Transverse colon (tissue), 4 donors: ENCODE measurements at regions not wholly inside any gene's neighbourhood (a gene's known extent, or its start where the extent isn't known, plus 50 kb on each side); places are given as distances from the start of the nearest gene placed in this dataset.

Source experiments
- DNase-seq: peaks from one replicate; pipeline ENCODE4 v3.0.0-alpha.2; 2019
- H3K27ac ChIP-seq, 4 donors: fragments of 200-600 bp; sonication (generic); 2 replicates each; pipeline ENCODE4 v1.5.1; 2016 to 2018; ENCODE audit warnings: inconsistent platforms in 4 of 4
- H3K27me3 ChIP-seq: fragments of 200-600 bp; sonication (generic); 2 replicates; pipeline ENCODE4 v1.5.1; 2017; ENCODE audit warnings: inconsistent platforms
- H3K36me3 ChIP-seq, 4 donors: fragments of 200-600 bp; sonication (generic); 2 replicates each; pipeline ENCODE4 v1.5.1; 2017 to 2019; ENCODE audit warnings: inconsistent platforms in 4 of 4
- H3K4me1 ChIP-seq, 4 donors: fragments of 200-600 bp; sonication (generic); 2 replicates each; pipeline ENCODE4 v1.5.1; 2017 to 2020; ENCODE audit warnings: inconsistent platforms in 4 of 4
- H3K4me3 ChIP-seq, 4 donors: fragments of 200-600 bp; sonication (generic); 1 replicate in 1 of 4; 2 replicates in 3 of 4; pipeline versions ENCODE4 v1.5.1 to v1.6.1; 2017 to 2019; ENCODE audit warnings: inconsistent platforms in 4 of 4
- H3K9me3 ChIP-seq, 2 donors: fragments of 200-600 bp; sonication (generic); 2 replicates each; pipeline ENCODE4 v1.5.1; 2017 to 2019; ENCODE audit warnings: inconsistent platforms in 2 of 2
- EP300 ChIP-seq: sonication (generic); formaldehyde crosslinking; IDR thresholded peaks from one replicate; pipeline ENCODE4 v1.6.1; 2017; ENCODE audit warnings: antibody characterized with exemption, low read depth
- POLR2A ChIP-seq: fragments of 450-650 bp; IDR thresholded peaks from one replicate; pipeline ENCODE4 v1.6.1; 2016; ENCODE audit warnings: antibody characterized with exemption, mild to moderate bottlenecking, moderate library complexity
- POLR2AphosphoS5 ChIP-seq, 3 donors: sonication (generic); formaldehyde crosslinking; IDR thresholded peaks; one replicate each; pipeline ENCODE4 v1.6.1; 2016; ENCODE audit warnings: antibody characterized with exemption in 3 of 3
- WGBS, 2 donors: methylation state at CpG; one replicate each; pipeline ENCODE4 v1.1.5; 2018; ENCODE audit warnings: low coverage in 1 of 2; 5-methylcytosine and 5-hydroxymethylcytosine counted together
- in situ Hi-C, 4 donors: fragments of 200-750 bp; cut with MboI; loops; one replicate each; pipeline versions ENCODE4 v1.15.0 to v1.15.1; 2017; ENCODE audit warnings: low sequenced_read_pairs in 3 of 4, low pct_ligation_motif_present in 1 of 4, low pct_unique_long_range_greater_than_20kb in 1 of 4
- intact Hi-C: fragments of 100-400 bp; cut with DNase I; formaldehyde crosslinking; loops from one replicate; pipeline ENCODE4 v1.15.1; 2023; ENCODE audit warnings: low total_unique reads
- TF ChIP-seq, protein P1 (sequence below), 5 experiments: fragments of 200-600 bp in 3 of 5; fragments of 450-650 bp in 2 of 5; sonication (generic) in 3 of 5; IDR thresholded peaks; 1 replicate in 2 of 5; 2 replicates in 3 of 5; pipeline ENCODE4 v1.5.1; 2016 to 2017; ENCODE audit warnings: antibody characterized with exemption in 5 of 5, inconsistent platforms in 3 of 5, mild to moderate bottlenecking in 2 of 5, moderate library complexity in 1 of 5

DNA sequence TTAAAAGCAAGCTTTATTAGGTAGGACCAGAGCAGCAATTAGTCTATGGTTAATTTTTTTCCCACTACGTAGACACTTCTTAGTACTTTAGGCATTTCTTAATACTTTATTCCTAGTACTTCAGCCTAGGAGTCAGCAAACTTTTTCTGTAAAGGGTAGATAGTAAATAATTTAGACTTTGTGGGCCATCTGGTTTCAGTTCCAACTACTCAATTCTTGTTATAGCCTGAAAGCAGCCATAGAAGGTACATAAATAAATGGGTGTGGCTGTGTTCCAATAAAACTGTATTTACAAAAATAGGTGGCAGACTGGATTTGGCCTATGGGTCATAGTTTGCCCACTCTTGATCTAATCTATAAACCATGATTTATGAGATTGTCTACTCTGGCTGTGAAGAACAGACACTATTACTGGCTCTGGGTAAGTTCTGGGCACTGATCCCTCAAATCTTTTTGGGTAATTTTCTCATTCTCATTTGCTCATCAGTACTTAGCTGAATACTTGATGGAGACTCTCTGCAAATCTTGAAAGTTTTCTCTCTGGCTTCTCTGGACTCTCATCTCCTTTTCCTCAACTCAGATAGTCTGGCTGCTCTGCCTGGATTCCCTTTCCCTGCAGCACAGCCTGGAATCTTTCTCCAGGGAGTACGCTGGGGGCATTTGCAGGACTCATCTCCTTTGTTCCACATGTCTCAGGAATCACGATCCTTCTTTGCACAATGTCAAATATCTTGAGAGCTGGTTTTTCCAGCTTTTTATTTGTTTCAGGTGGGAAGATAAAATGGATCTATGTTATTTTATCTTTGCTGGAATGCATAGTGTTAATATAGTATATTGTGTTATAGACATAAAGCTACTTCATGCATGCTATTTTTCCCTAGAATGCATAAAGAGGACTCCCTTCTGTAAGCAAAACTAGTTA is 524.8 kb upstream of the TBL1XR1 start:
- peak in 1 of 3 donors; percentile 12 for TF ChIP-seq POLR2AphosphoS5 (IDR thresholded peaks at IDR 0.05)
- TF ChIP-seq, protein P1, sequence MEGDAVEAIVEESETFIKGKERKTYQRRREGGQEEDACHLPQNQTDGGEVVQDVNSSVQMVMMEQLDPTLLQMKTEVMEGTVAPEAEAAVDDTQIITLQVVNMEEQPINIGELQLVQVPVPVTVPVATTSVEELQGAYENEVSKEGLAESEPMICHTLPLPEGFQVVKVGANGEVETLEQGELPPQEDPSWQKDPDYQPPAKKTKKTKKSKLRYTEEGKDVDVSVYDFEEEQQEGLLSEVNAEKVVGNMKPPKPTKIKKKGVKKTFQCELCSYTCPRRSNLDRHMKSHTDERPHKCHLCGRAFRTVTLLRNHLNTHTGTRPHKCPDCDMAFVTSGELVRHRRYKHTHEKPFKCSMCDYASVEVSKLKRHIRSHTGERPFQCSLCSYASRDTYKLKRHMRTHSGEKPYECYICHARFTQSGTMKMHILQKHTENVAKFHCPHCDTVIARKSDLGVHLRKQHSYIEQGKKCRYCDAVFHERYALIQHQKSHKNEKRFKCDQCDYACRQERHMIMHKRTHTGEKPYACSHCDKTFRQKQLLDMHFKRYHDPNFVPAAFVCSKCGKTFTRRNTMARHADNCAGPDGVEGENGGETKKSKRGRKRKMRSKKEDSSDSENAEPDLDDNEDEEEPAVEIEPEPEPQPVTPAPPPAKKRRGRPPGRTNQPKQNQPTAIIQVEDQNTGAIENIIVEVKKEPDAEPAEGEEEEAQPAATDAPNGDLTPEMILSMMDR (IDR thresholded peaks at IDR 0.05) = no peak
- peak overlapping the region; percentile 18 to 32 (median 28) for H3K27ac ChIP-seq
- no peak for DNase-seq
- H3K36me3 ChIP-seq = no peaks in the 10 kb centered on the region
- 69% methylated on average over 3 of the region's 3 CpGs for WGBS, 2 donors
- in situ Hi-C loops (no loop called here), intact Hi-C loops (no loop called here)
- H3K27me3 ChIP-seq = no peaks in the 10 kb centered on the region
- no peak overlapping the region for H3K4me3 ChIP-seq
- H3K4me1 ChIP-seq = peaks cover 5 to 36% (median 17%) of the 10 kb centered on the region in 4 donors
- no peaks in the 10 kb centered on the region for H3K9me3 ChIP-seq

DNA sequence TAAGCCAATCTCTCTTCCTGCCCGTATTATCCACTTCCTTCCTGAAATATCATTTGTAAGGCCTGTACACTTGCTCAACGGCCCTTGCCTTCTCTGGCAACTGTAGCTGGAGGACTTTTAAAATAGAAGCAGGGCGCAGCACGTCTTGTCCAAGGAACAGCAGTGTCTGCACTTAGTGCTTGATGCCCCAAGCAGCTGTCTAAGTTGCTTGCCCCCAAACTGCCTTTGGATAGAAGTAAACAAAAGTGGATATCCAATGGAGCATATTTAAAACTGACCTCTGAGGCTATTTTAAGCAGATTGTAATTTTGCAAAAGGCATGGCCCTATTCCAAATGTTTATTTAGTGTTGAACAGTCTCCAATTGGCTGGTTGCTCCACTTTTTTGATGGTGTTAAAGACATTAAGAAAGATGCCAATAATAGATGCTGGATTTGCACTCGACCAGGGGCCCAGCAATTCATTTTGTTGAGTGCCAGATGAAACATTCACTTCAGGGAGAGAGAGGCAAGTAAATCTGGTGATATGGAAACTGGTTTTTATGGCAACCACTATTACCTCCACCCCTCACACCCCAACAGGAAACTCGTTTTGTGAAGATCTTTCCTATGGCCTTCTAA is 526.8 kb upstream of the TBL1XR1 start:
- WGBS, 2 donors = 35 to 44% methylated on average over 4 to 6 of the region's 6 CpGs

DNA sequence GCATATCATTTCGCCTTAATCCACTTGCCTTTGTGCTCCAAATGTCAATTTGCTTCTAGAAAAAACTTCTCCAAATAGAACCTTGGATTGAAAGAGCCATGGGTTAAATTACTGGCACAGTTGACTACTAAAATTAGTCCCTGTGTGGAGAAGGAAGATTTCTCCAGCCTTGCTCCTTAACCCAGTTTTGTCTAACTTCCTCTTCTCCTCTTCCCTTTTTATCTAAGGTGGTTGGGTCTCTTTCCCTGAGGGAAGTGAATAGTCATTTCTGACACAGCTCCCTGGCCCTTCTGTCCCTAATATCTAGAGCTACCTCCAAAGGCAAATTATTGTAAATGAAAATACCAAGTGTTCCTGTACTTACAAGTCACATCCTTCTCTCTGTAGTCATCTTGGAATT is 527.9 kb upstream of the TBL1XR1 start:
- in situ Hi-C loops (no loop called here), intact Hi-C loops (no loop called here)
- Histone ChIP-seq H3K4me1 (peaks cover 5 to 36% (median 17%) of the 10 kb centered on the region in 4 donors), H3K27me3 (no peaks in the 10 kb centered on the region), H3K27ac (peak overlapping the region in 3 of 4 donors; percentile 28 to 32 (median 28)), H3K4me3 (no peak overlapping the region), H3K9me3 (no peaks in the 10 kb centered on the region), H3K36me3 (no peaks in the 10 kb centered on the region)
- DNase-seq = no peak
- 92 to 95% methylated on average over 1 of the region's 1 CpG for WGBS, 2 donors
- TF ChIP-seq EP300 (no peak), POLR2AphosphoS5 (IDR thresholded peaks at IDR 0.05) (no peak), POLR2A (no peak)
- TF ChIP-seq, protein P1 (IDR thresholded peaks at IDR 0.05) = no peak

More for the DNA sequence above, 526.8 kb upstream of the TBL1XR1 start:
- TF ChIP-seq POLR2AphosphoS5 (IDR thresholded peaks at IDR 0.05) = peak; percentile 38 to 42 (median 38)
- no peak for TF ChIP-seq EP300
- Histone ChIP-seq H3K4me3 (no peak overlapping the region), H3K9me3 (no peaks in the 10 kb centered on the region), H3K27ac (peak overlapping the region; percentile 28 to 43 (median 30)), H3K27me3 (no peaks in the 10 kb centered on the region), H3K4me1 (peaks cover 5 to 36% (median 17%) of the 10 kb centered on the region in 4 donors), H3K36me3 (no peaks in the 10 kb centered on the region)
- in situ Hi-C loops (no loop called here), intact Hi-C loops (no loop called here)
- peak; percentile 38 for DNase-seq

DNA sequence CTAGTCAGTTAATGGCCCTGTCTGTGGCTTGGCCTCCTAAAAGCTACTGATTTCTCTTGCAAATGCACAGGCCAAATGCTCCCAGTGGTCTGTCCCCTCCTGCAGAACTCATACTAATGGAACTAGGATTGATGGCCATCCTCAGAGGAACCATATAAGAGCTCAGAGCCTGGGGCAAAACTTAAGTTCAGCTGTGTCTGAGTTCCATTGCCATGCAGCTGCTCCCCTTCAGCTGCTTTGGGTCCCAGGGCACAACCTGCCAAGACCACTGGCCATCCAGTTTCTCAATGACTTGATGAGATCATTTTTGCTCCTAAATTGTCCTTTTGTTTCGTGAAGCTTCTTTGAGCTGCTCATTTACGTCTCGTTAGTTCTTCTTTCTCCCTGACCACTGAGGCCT is 529.5 kb upstream of the TBL1XR1 start:
- 88 to 96% methylated on average over 3 of the region's 3 CpGs for WGBS, 2 donors
- no peak for DNase-seq
- intact Hi-C loops = no loop called here
- no peak overlapping the region for H3K4me3 ChIP-seq
- no peaks in the 10 kb centered on the region for H3K9me3 ChIP-seq
- H3K27ac ChIP-seq = no peak overlapping the region
- no peaks in the 10 kb centered on the region for H3K36me3 ChIP-seq
- peaks cover 2 to 32% (median 15%) of the 10 kb centered on the region in 4 donors for H3K4me1 ChIP-seq
- no peaks in the 10 kb centered on the region for H3K27me3 ChIP-seq
- in situ Hi-C loops = no loop called here
- TF ChIP-seq EP300 (no peak), POLR2A (no peak), POLR2AphosphoS5 (IDR thresholded peaks at IDR 0.05) (no peak)
- TF ChIP-seq, protein P1 (IDR thresholded peaks at IDR 0.05) = no peak
